ENCODE measurements at regions not wholly inside any gene's neighbourhood (a gene's known extent, or its start where the extent isn't known, plus 50 kb on each side); places are given as distances from the start of the nearest gene placed in this dataset.
"Not testable (repeated sequence)": the region's sequence is repeated elsewhere in the genome, so short reads cannot be mapped to it uniquely, and the experiment has no call there.

DNA sequence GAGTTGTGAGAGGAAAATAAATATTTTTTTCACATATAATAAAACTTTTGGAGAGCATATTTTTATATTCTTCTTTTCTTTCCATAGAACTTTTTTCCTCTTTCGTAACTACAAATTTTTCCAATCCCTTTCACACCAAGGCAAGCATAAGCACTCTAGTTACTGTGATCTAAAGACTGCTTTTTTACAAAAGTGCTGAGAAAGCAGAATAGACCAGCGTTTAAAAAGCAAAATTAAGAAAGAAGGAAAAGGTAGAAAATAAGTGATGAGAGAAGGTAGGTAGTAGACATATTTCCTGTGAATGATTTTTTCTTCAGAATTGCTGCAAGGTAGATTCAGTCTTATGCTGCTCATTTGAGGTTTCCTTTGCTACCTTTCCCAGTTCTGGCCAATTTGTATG, 195.5 kb downstream of the MBL2 start:
- no peaks in the 10 kb centered on the region for H3K36me3 ChIP-seq (ENCODE audit: control insufficient read depth, low read length)
- no peak overlapping the region for H3K4me3 ChIP-seq (ENCODE audit: low read length)
- no peaks in the 10 kb centered on the region for H3K9me2 ChIP-seq (replicated peaks; ENCODE audit: control insufficient read depth, low read length)
- no peak overlapping the region for H3K27ac ChIP-seq (ENCODE audit: low read depth, low read length)
- H3K27me3 ChIP-seq (ENCODE audit: control insufficient read depth, low read length): peaks cover 2% of the 10 kb centered on the region; the same call in 1 of the 2 replicates
- no peaks in the 10 kb centered on the region for H3K9me3 ChIP-seq (ENCODE audit: control insufficient read depth, insufficient read depth, low read length)
- H3K4me2 ChIP-seq (ENCODE audit: low read length): no peak overlapping the region
- TF ChIP-seq EZH2phosphoT487 (IDR thresholded peaks at IDR 0.05; ENCODE audit: borderline replicate concordance, low read length): no peak
- TF ChIP-seq, protein P1, sequence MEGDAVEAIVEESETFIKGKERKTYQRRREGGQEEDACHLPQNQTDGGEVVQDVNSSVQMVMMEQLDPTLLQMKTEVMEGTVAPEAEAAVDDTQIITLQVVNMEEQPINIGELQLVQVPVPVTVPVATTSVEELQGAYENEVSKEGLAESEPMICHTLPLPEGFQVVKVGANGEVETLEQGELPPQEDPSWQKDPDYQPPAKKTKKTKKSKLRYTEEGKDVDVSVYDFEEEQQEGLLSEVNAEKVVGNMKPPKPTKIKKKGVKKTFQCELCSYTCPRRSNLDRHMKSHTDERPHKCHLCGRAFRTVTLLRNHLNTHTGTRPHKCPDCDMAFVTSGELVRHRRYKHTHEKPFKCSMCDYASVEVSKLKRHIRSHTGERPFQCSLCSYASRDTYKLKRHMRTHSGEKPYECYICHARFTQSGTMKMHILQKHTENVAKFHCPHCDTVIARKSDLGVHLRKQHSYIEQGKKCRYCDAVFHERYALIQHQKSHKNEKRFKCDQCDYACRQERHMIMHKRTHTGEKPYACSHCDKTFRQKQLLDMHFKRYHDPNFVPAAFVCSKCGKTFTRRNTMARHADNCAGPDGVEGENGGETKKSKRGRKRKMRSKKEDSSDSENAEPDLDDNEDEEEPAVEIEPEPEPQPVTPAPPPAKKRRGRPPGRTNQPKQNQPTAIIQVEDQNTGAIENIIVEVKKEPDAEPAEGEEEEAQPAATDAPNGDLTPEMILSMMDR (IDR thresholded peaks at IDR 0.05; ENCODE audit: low read depth, low read length, poor library complexity, severe bottlenecking): no peak
- H3K79me2 ChIP-seq (ENCODE audit: control insufficient read depth, low read length): no peaks in the 10 kb centered on the region
- no peaks in the 10 kb centered on the region for H3F3A ChIP-seq (ENCODE audit: control insufficient read depth, insufficient read depth)
- no peaks in the 10 kb centered on the region for H4K20me1 ChIP-seq (ENCODE audit: control insufficient read depth, insufficient read depth, low read depth, low read length)
- no peaks in the 10 kb centered on the region for H3K4me1 ChIP-seq (ENCODE audit: control insufficient read depth, low read length)

DNA sequence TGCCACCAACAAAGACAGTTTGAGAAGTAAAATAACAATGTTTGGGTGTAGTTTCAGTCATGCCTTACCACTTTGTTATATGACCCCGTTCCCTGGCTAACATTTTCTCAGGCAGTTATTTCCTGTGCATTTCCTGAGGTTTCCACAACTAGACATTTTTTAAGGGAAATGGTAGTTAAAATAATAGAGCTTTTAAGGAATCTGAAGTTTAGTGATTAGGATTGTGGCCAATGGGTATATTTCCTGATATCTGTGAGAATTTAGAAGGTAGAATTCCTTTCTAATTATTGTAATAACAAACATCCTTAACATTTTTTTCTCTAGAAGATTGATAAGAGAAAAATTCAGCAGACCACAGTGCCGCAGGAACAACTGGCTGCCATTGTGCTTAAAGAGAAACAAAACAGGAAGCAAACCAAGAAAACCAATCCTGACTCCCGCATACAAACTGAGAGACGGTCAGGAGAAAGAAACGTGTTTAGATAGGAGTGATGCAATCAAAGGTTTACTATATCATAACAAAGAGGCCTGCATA, 193.6 kb downstream of the MBL2 start:
- H3K27ac ChIP-seq (ENCODE audit: low read depth, low read length): no peak overlapping the region
- H3F3A ChIP-seq (ENCODE audit: control insufficient read depth, insufficient read depth): no peaks in the 10 kb centered on the region
- no peaks in the 10 kb centered on the region for H3K9me3 ChIP-seq (ENCODE audit: control insufficient read depth, insufficient read depth, low read length)
- H4K20me1 ChIP-seq (ENCODE audit: control insufficient read depth, insufficient read depth, low read depth, low read length): no peaks in the 10 kb centered on the region
- no peaks in the 10 kb centered on the region for H3K9me2 ChIP-seq (replicated peaks; ENCODE audit: control insufficient read depth, low read length)
- H3K4me1 ChIP-seq (ENCODE audit: control insufficient read depth, low read length): no peaks in the 10 kb centered on the region
- H3K4me3 ChIP-seq (ENCODE audit: low read length): no peak overlapping the region
- no peaks in the 10 kb centered on the region for H3K79me2 ChIP-seq (ENCODE audit: control insufficient read depth, low read length)
- H3K27me3 ChIP-seq (ENCODE audit: control insufficient read depth, low read length): peaks cover 2% of the 10 kb centered on the region; the same call in 1 of the 2 replicates
- no peaks in the 10 kb centered on the region for H3K36me3 ChIP-seq (ENCODE audit: control insufficient read depth, low read length)
- TF ChIP-seq, protein P1 (IDR thresholded peaks at IDR 0.05; ENCODE audit: low read depth, low read length, poor library complexity, severe bottlenecking): no peak
- no peak for TF ChIP-seq EZH2phosphoT487 (IDR thresholded peaks at IDR 0.05; ENCODE audit: borderline replicate concordance, low read length)
- H3K4me2 ChIP-seq (ENCODE audit: low read length): no peak overlapping the region

DNA sequence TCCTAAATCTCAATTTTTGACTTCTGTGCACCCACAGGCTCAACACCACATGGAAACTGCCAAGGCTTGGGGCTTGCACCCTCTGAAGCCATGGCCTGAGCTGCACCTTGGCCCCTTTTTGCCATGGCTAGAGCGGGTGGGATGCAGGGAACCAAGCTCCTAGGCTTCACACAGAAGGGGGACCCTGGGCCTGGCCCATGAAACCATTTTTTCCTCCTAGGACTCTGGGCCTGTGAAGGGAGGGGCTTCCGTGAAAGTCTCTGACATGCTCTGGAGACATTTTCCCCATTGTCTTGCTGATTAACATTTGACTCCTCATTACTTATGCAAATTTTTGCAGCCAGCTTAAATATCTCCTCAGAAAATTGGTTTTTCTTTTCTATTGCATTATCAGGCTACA, 190.9 kb downstream of the MBL2 start:
- not testable (repeated sequence) for H3K4me1 ChIP-seq (ENCODE audit: control insufficient read depth, low read length); H3K9me2 ChIP-seq (replicated peaks; ENCODE audit: control insufficient read depth, low read length); H3K4me3 ChIP-seq (ENCODE audit: low read length); H3K36me3 ChIP-seq (ENCODE audit: control insufficient read depth, low read length); H4K20me1 ChIP-seq (ENCODE audit: control insufficient read depth, insufficient read depth, low read depth, low read length); H3F3A ChIP-seq (ENCODE audit: control insufficient read depth, insufficient read depth); H3K27ac ChIP-seq (ENCODE audit: low read depth, low read length); H3K9me3 ChIP-seq (ENCODE audit: control insufficient read depth, insufficient read depth, low read length); H3K27me3 ChIP-seq (ENCODE audit: control insufficient read depth, low read length); H3K4me2 ChIP-seq (ENCODE audit: low read length); H3K79me2 ChIP-seq (ENCODE audit: control insufficient read depth, low read length)

DNA sequence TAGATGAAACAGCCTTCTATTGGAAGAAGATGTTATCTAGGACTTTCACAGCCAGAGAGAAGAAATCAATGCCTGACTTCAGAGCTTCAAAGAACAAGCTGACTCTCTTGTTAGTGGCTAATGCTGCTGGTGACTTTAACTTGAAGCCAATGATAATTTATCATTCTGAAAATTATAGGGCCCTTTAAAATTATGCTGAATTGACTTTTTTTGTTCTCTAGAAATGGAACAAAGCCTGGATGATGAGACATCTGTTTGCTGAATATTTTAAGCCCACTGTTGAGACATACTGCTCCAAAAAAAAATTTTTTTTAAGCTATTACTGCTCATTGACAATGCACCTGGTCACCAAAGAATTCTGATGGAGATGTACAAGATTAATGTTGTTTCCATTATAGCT, 189.2 kb downstream of the MBL2 start:
- H3K9me3 ChIP-seq (ENCODE audit: control insufficient read depth, insufficient read depth, low read length): peaks cover 7% of the 10 kb centered on the region; the same call in 1 of the 2 replicates
- no peak overlapping the region for H3K4me3 ChIP-seq (ENCODE audit: low read length)
- no peaks in the 10 kb centered on the region for H3F3A ChIP-seq (ENCODE audit: control insufficient read depth, insufficient read depth)

More for the DNA sequence above, 189.2 kb downstream of the MBL2 start:
- no peaks in the 10 kb centered on the region for H3K79me2 ChIP-seq (ENCODE audit: control insufficient read depth, low read length)
- H3K27me3 ChIP-seq (ENCODE audit: control insufficient read depth, low read length): no peaks in the 10 kb centered on the region
- no peak overlapping the region for H3K4me2 ChIP-seq (ENCODE audit: low read length)
- H3K36me3 ChIP-seq (ENCODE audit: control insufficient read depth, low read length): no peaks in the 10 kb centered on the region
- H3K4me1 ChIP-seq (ENCODE audit: control insufficient read depth, low read length): no peaks in the 10 kb centered on the region
- H3K9me2 ChIP-seq (replicated peaks; ENCODE audit: control insufficient read depth, low read length): no peaks in the 10 kb centered on the region
- H4K20me1 ChIP-seq (ENCODE audit: control insufficient read depth, insufficient read depth, low read depth, low read length): no peaks in the 10 kb centered on the region
- H3K27ac ChIP-seq (ENCODE audit: low read depth, low read length): no peak overlapping the region
- TF ChIP-seq EZH2phosphoT487 (IDR thresholded peaks at IDR 0.05; ENCODE audit: borderline replicate concordance, low read length): no peak
- TF ChIP-seq, protein P1 (IDR thresholded peaks at IDR 0.05; ENCODE audit: low read depth, low read length, poor library complexity, severe bottlenecking): no peak

Measured in DOHH2 (cell line).